ENCODE measurements at regions not wholly inside any gene's neighbourhood (a gene's known extent, or its start where the extent isn't known, plus 50 kb on each side); places are given as distances from the start of the nearest gene placed in this dataset.

GRCh38 chr21:28781602-28782276 lies 210.9 kb downstream of the LTN1 start:
- no peak for DNase-seq (ENCODE audit: low spot score in 2 of 2)
- peaks cover 24% of the 10 kb centered on the region for H3K4me1 Mint-ChIP-seq
- ATAC-seq: peak; percentile 60

GRCh38 chr21:28779914-28780313 lies 212.8 kb downstream of the LTN1 start:
- Mint-ChIP-seq H3K27ac (no peak overlapping the region), H3K9me3 (no peaks in the 10 kb centered on the region), H3K4me3 (no peak overlapping the region), H3K36me3 (no peaks in the 10 kb centered on the region), H3K4me1 (peaks cover 29% of the 10 kb centered on the region)
- no peak for ATAC-seq
- no peak for DNase-seq (ENCODE audit: low spot score in 2 of 2)

More at GRCh38 chr21:28781602-28782276, 210.9 kb downstream of the LTN1 start:
- H3K27ac Mint-ChIP-seq: no peak overlapping the region
- H3K9me3 Mint-ChIP-seq: no peaks in the 10 kb centered on the region
- H3K36me3 Mint-ChIP-seq: no peaks in the 10 kb centered on the region
- H3K4me3 Mint-ChIP-seq: no peak overlapping the region

DNA sequence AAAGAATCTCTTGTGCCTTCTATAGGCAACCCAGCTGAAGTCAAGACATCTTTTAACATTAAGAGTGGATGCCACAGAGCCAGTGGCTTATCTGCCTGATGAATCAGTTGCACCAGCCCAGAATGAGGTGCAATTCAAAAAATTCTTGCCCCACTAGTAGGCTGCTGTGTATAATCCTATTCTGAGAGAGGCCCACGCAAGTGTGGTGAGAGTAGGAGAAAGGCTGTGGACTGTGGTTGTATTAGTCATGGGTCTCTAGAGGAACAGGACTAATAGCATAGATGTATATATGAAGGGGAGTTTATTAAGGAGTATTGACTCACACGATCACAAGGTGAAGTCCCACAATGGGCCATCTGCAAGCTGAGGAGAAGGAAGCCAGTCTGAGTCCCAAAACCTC lies 216.4 kb downstream of the LTN1 start:
- Mint-ChIP-seq H3K4me3 (peak overlapping the region; percentile 30), H3K9me3 (no peaks in the 10 kb centered on the region), H3K27ac (no peak overlapping the region), H3K36me3 (no peaks in the 10 kb centered on the region), H3K4me1 (peaks cover 34% of the 10 kb centered on the region)
- ATAC-seq (peak; percentile 98), DNase-seq (ENCODE audit: low spot score in 2 of 2) (peak in 1 of 2 donors; percentile 73)

DNA sequence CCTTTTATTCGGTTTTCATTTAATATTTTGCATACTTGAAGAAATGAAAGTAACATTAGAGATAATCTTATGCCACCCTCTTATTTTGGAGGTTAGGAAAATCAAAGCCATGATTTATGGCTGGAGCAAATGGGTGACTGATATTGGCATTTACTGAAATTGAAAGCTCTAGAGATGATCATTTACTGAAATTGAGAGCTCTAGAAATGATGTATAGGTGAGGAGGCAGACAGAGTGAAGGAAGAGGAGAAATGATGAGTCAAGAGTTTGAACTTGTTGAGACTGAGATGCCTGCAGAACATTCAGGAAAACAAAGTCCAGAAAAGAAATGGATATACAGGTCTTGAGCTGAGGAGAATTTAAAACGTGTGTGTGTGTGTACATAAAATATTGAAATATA lies 217.6 kb downstream of the LTN1 start:
- DNase-seq (ENCODE audit: low spot score in 2 of 2): no peak
- H3K36me3 Mint-ChIP-seq: no peaks in the 10 kb centered on the region
- peak overlapping the region; percentile 3 for H3K27ac Mint-ChIP-seq
- H3K4me3 Mint-ChIP-seq: peak overlapping the region; percentile 30
- H3K4me1 Mint-ChIP-seq: peaks cover 40% of the 10 kb centered on the region
- peak; percentile 71 for ATAC-seq
- H3K9me3 Mint-ChIP-seq: no peaks in the 10 kb centered on the region

- Mint-ChIP-seq H3K27ac (no peak overlapping the region), H3K4me1 (peaks cover 60% of the 10 kb centered on the region), H3K9me3 (no peaks in the 10 kb centered on the region), H3K36me3 (no peaks in the 10 kb centered on the region), H3K4me3 (no peak overlapping the region)
- DNase-seq (ENCODE audit: low spot score in 2 of 2): no peak
- ATAC-seq: no peak
These were observed 219.6 kb downstream of the LTN1 start for GRCh38 chr21:28773036-28773435.

DNA sequence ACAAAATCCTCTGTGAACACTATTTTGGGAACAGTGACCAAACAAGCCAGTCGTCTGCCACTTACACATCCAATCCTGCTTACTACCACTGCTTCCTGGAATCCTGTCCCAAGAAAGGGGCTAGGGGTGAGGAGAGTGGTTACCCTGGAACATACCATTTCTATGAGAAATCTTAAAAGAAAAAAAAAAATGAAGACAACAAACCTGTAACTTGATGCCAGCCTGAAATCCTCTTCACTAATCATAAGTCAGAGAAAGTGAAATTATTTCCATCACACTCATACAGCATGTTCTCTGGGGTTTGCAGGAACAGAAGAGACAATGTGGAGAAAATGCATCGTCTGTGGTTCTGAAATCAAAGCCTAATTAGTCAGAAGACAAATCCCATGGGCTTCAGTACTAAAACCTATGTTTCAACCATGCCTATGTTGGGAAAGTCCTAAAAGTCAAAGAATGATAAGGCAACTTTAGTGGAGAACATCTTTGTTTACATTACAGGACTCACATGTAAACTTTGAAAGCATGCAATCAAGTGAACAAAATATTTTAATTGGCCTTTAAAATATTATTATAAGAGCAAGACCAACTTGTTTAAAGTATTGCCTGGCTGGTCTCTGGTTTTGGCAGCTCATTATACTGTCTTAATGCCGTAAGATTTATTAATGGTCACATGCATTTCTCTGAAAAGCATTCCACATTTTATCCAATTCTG lies 220.7 kb downstream of the LTN1 start:
- ATAC-seq (no peak), DNase-seq (ENCODE audit: low spot score in 2 of 2) (no peak)
- Mint-ChIP-seq H3K27ac (peak overlapping the region; percentile 49), H3K4me1 (peaks cover 67% of the 10 kb centered on the region), H3K36me3 (no peaks in the 10 kb centered on the region), H3K4me3 (no peak overlapping the region), H3K9me3 (peaks cover 2% of the 10 kb centered on the region)

GRCh38 chr21:28770867-28771661 lies 221.6 kb downstream of the LTN1 start:
- no peak for ATAC-seq
- no peak overlapping the region for H3K4me3 Mint-ChIP-seq
- DNase-seq (ENCODE audit: low spot score in 2 of 2): no peak
- H3K36me3 Mint-ChIP-seq: no peaks in the 10 kb centered on the region
- peaks cover 9% of the 10 kb centered on the region for H3K9me3 Mint-ChIP-seq
- no peak overlapping the region for H3K27ac Mint-ChIP-seq
- H3K4me1 Mint-ChIP-seq: peaks cover 65% of the 10 kb centered on the region

GRCh38 chr21:28769683-28770082 lies 223.0 kb downstream of the LTN1 start:
- peaks cover 4% of the 10 kb centered on the region for H3K36me3 Mint-ChIP-seq
- DNase-seq (ENCODE audit: low spot score in 2 of 2) (no peak), ATAC-seq (peak; percentile 79)
- peak overlapping the region; percentile 74 for H3K27ac Mint-ChIP-seq
- H3K9me3 Mint-ChIP-seq: peaks cover 9% of the 10 kb centered on the region
- peaks cover 52% of the 10 kb centered on the region for H3K4me1 Mint-ChIP-seq
- peak overlapping the region; percentile 26 for H3K4me3 Mint-ChIP-seq

GRCh38 chr21:28768753-28769152 lies 223.9 kb downstream of the LTN1 start:
- ATAC-seq (no peak), DNase-seq (ENCODE audit: low spot score in 2 of 2) (no peak)
- Mint-ChIP-seq H3K4me3 (no peak overlapping the region), H3K27ac (peak overlapping the region; percentile 73), H3K9me3 (peaks cover 9% of the 10 kb centered on the region), H3K36me3 (peaks cover 4% of the 10 kb centered on the region), H3K4me1 (peaks cover 52% of the 10 kb centered on the region)

GRCh38 chr21:28767523-28767922 lies 225.2 kb downstream of the LTN1 start:
- Mint-ChIP-seq H3K4me3 (peak overlapping the region; percentile 33), H3K36me3 (peaks cover 4% of the 10 kb centered on the region), H3K9me3 (peaks cover 9% of the 10 kb centered on the region), H3K27ac (peak overlapping the region; percentile 73), H3K4me1 (peaks cover 59% of the 10 kb centered on the region)
- ATAC-seq (peak; percentile 97), DNase-seq (ENCODE audit: low spot score in 2 of 2) (peak in 1 of 2 donors; percentile 63)

DNA sequence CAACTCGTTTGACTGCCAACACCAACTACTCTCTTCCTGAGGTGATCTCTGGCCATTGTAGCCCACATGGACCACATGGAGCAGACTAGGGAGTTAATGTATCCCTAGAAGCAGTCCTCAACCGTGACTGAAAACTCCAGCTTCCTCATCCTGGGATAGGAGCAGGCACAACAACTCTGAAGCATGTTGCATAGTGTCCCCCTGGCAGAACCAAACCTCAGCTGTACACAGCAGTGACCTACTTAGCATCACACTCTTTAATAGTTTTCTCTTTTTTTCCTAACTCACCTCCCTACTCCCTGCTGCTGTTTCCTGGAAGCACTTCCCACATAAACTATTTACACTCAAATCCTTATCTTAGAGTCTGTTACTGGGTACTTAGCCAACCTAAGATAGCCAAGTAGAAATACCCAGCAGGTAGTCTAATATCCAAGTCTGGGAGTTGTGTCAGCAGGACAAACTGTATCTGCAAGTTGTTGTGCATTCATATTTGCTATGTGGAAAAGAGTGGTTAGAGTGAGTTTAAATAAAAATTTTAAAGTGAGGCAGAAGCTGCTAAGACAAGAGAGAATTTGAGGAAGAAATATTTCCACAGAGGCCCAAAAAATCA lies 228.8 kb downstream of the LTN1 start:
- peaks cover 31% of the 10 kb centered on the region for H3K4me1 Mint-ChIP-seq
- no peak overlapping the region for H3K27ac Mint-ChIP-seq
- no peak overlapping the region for H3K4me3 Mint-ChIP-seq
- ATAC-seq (no peak), DNase-seq (ENCODE audit: low spot score in 2 of 2) (no peak)
- peaks cover 4% of the 10 kb centered on the region for H3K36me3 Mint-ChIP-seq
- peaks cover 9% of the 10 kb centered on the region for H3K9me3 Mint-ChIP-seq

DNA sequence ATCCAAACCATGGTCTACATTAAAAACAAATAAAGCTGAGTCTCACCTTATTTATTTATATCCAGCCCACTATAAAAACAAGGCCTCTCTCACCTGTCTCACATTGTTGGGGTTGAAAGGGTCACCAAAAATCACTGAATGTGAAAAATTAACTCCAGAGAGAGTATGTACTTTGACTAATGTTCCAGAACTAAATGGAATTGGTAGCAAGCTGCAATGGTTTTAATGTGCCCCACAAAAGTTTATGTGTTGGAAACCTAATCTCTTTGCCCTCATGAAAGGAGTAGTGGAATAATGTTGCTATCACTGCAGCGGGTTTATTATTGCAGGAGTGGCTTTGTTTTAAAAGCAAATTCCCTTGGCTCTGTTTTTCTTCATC lies 230.3 kb downstream of the LTN1 start:
- H3K4me1 Mint-ChIP-seq: peaks cover 17% of the 10 kb centered on the region
- H3K27ac Mint-ChIP-seq: no peak overlapping the region
- DNase-seq (ENCODE audit: low spot score in 2 of 2) (no peak), ATAC-seq (no peak)
- peaks cover 9% of the 10 kb centered on the region for H3K9me3 Mint-ChIP-seq
- H3K36me3 Mint-ChIP-seq: peaks cover 4% of the 10 kb centered on the region
- H3K4me3 Mint-ChIP-seq: no peak overlapping the region

DNA sequence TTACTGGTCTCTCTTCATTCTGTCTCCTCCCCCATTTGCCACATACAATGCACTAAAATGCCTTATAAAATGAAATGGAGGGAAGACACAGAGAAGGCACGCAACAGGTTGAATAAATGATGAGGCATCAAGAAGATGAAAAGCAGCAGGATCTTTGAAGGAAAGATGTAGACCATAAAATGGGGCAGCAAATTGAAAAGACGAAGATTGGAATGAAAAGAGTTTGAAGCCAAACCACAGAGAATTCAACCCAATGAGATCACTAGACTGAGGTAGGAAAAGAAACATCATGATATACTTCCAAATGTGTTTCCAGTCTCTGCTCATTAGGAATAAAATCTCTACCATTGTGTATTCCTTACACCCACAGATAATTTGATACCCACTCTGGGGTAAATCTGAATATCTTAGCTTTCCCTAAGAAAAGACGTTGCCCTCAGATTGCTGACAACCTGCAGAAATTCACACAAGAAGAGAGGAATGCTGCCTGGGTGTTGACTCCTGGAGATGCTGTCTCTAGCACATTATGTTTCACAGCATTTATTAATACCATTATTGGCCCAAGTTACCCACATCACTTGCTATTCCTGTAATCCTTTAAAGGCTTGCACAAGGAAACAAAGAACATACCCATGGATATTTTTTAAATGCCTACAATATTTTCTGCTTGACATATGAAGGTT lies 230.9 kb downstream of the LTN1 start:
- Mint-ChIP-seq H3K27ac (no peak overlapping the region), H3K36me3 (peaks cover 4% of the 10 kb centered on the region), H3K4me1 (peaks cover 12% of the 10 kb centered on the region), H3K9me3 (peaks cover 6% of the 10 kb centered on the region), H3K4me3 (no peak overlapping the region)
- ATAC-seq (no peak), DNase-seq (ENCODE audit: low spot score in 2 of 2) (no peak)

- H3K36me3 Mint-ChIP-seq: no peaks in the 10 kb centered on the region
- no peak overlapping the region for H3K27ac Mint-ChIP-seq
- no peak for ATAC-seq
- H3K4me3 Mint-ChIP-seq: no peak overlapping the region
- H3K9me3 Mint-ChIP-seq: no peaks in the 10 kb centered on the region
- no peak for DNase-seq (ENCODE audit: low spot score in 2 of 2)
- peaks cover 7% of the 10 kb centered on the region for H3K4me1 Mint-ChIP-seq
These were observed 233.8 kb downstream of the LTN1 start for GRCh38 chr21:28758883-28759242.
